ENCODE measurements at regions not wholly inside any gene's neighbourhood (a gene's known extent, or its start where the extent isn't known, plus 50 kb on each side); places are given as distances from the start of the nearest gene placed in this dataset.

GRCh38 chr1:186611156-186611555 lies 69.1 kb downstream of the PTGS2 start:
- CTCF ChIA-PET: no interaction called here
- Histone ChIP-seq H3K79me2 (ENCODE audit: low read length) (no peaks in the 10 kb centered on the region), H2AFZ (ENCODE audit: low read length) (no peak overlapping the region), H3K9ac (ENCODE audit: low read length) (no peak overlapping the region), H3K36me3 (ENCODE audit: low read depth, low read length) (no peaks in the 10 kb centered on the region), H4K20me1 (ENCODE audit: low read length) (no peaks in the 10 kb centered on the region), H3F3A (ENCODE audit: low read length, unreplicated experiment) (no peaks in the 10 kb centered on the region), H3K4me1 (ENCODE audit: insufficient read depth, low read length) (no peaks in the 10 kb centered on the region), H3K4me2 (ENCODE audit: low read length) (no peak overlapping the region), H3K27ac (ENCODE audit: low read length) (no peak overlapping the region), H3K9me2 (replicated peaks; ENCODE audit: low read length) (no peaks in the 10 kb centered on the region), H3K4me3 (ENCODE audit: low read length) (no peak overlapping the region), H3K9me3 (ENCODE audit: low read length) (no peaks in the 10 kb centered on the region), H3K27me3 (ENCODE audit: low read length) (no peaks in the 10 kb centered on the region)
- BruUV-seq (replicated peaks): no TSS peak
- POLR2A ChIA-PET (ENCODE audit: unreplicated experiment): no interaction called here
- intact Hi-C loops (cut with micrococcal nuclease): no loop called here
- DNase-seq (no peak), ATAC-seq (no peak)
- TF ChIP-seq EZH2phosphoT487 (IDR thresholded peaks at IDR 0.05; ENCODE audit: borderline replicate concordance, low read length) (no peak), CTCF (conservative IDR thresholded peaks at IDR 0.05; ENCODE audit: low read depth, low read length) (no peak), EZH2 (IDR thresholded peaks at IDR 0.05; ENCODE audit: low read length, unreplicated experiment) (no peak)

- H3K27ac ChIP-seq (ENCODE audit: low read length): no peak overlapping the region
- CTCF ChIA-PET: no interaction called here
- TF ChIP-seq CTCF (conservative IDR thresholded peaks at IDR 0.05; ENCODE audit: low read depth, low read length) (no peak), EZH2phosphoT487 (IDR thresholded peaks at IDR 0.05; ENCODE audit: borderline replicate concordance, low read length) (no peak), EZH2 (IDR thresholded peaks at IDR 0.05; ENCODE audit: low read length, unreplicated experiment) (no peak)
Measured at GRCh38 chr1:186609183-186609582, 71.0 kb downstream of the PTGS2 start.

GRCh38 chr1:186605762-186606350 lies 74.4 kb downstream of the PTGS2 start:
- H2AFZ ChIP-seq (ENCODE audit: low read length): 0 out of 2 replicates have a peak overlapping the region, but pooled peaks have one; percentile 17
- H3K4me2 ChIP-seq (ENCODE audit: low read length): no peak overlapping the region
- no peaks in the 10 kb centered on the region for H3K79me2 ChIP-seq (ENCODE audit: low read length)
- TF ChIP-seq EZH2 (IDR thresholded peaks at IDR 0.05; ENCODE audit: low read length, unreplicated experiment) (no peak), EZH2phosphoT487 (IDR thresholded peaks at IDR 0.05; ENCODE audit: borderline replicate concordance, low read length) (no peak), CTCF (conservative IDR thresholded peaks at IDR 0.05; ENCODE audit: low read depth, low read length) (peak; percentile 79)
- DNase-seq (peak; percentile 57), ATAC-seq (peak; percentile 56; the same call in 1 of the 2 replicates)
- no peaks in the 10 kb centered on the region for H3K27me3 ChIP-seq (ENCODE audit: low read length)
- no peaks in the 10 kb centered on the region for H3K4me1 ChIP-seq (ENCODE audit: insufficient read depth, low read length)
- ChIA-PET POLR2A (ENCODE audit: unreplicated experiment) (no interaction called here), CTCF (interaction anchor here (1.2 to 2.3 kb wide), 2 partner anchors 117 to 201 kb away, joined by 6 to 10 read pairs; no protein-coding TSS in a partner anchor)
- H3K4me3 ChIP-seq (ENCODE audit: low read length): no peak overlapping the region
- H3K9ac ChIP-seq (ENCODE audit: low read length): peak overlapping the region; percentile 33; the same call in 1 of the 2 replicates
- no peaks in the 10 kb centered on the region for H3K9me2 ChIP-seq (replicated peaks; ENCODE audit: low read length)
- H3K27ac ChIP-seq (ENCODE audit: low read length): peak overlapping the region; percentile 11; the same call in 1 of the 2 replicates
- no TSS peak for BruUV-seq (replicated peaks)
- H3F3A ChIP-seq (ENCODE audit: low read length, unreplicated experiment): no peaks in the 10 kb centered on the region
- H4K20me1 ChIP-seq (ENCODE audit: low read length): no peaks in the 10 kb centered on the region
- intact Hi-C loops (cut with micrococcal nuclease): loop anchor here (1.0 to 2.0 kb wide), 4 partner anchors 124 to 380 kb away; no protein-coding TSS in a partner anchor
- H3K9me3 ChIP-seq (ENCODE audit: low read length): no peaks in the 10 kb centered on the region
- H3K36me3 ChIP-seq (ENCODE audit: low read depth, low read length): no peaks in the 10 kb centered on the region

More at GRCh38 chr1:186609183-186609582, 71.0 kb downstream of the PTGS2 start:
- Histone ChIP-seq H3K79me2 (ENCODE audit: low read length) (no peaks in the 10 kb centered on the region), H2AFZ (ENCODE audit: low read length) (no peak overlapping the region), H3K9me2 (replicated peaks; ENCODE audit: low read length) (no peaks in the 10 kb centered on the region), H4K20me1 (ENCODE audit: low read length) (no peaks in the 10 kb centered on the region), H3K9me3 (ENCODE audit: low read length) (no peaks in the 10 kb centered on the region), H3K4me1 (ENCODE audit: insufficient read depth, low read length) (no peaks in the 10 kb centered on the region), H3K4me2 (ENCODE audit: low read length) (no peak overlapping the region), H3K36me3 (ENCODE audit: low read depth, low read length) (no peaks in the 10 kb centered on the region), H3K9ac (ENCODE audit: low read length) (no peak overlapping the region), H3K4me3 (ENCODE audit: low read length) (no peak overlapping the region), H3F3A (ENCODE audit: low read length, unreplicated experiment) (no peaks in the 10 kb centered on the region), H3K27me3 (ENCODE audit: low read length) (no peaks in the 10 kb centered on the region)
- BruUV-seq (replicated peaks): no TSS peak
- DNase-seq (no peak), ATAC-seq (no peak)
- POLR2A ChIA-PET (ENCODE audit: unreplicated experiment): no interaction called here
- intact Hi-C loops (cut with micrococcal nuclease): no loop called here

All from PC-3 (cell line).